ENCODE measurements at regions not wholly inside any gene's neighbourhood (a gene's known extent, or its start where the extent isn't known, plus 50 kb on each side); places are given as distances from the start of the nearest gene placed in this dataset.
A peak's percentile ranks its signal among the peaks of the same experiment; 100 is the strongest.

GRCh38 chr7:36029853-36030515 lies 123.1 kb upstream of the EEPD1 start:
- POLR2A ChIA-PET = no interaction called here
- CTCF ChIA-PET = interaction anchor here (0.9 to 1.7 kb wide), 5 partner anchors 14 to 289 kb away, joined by 3 to 4 read pairs (median 3); partner anchors contain the start of gene SEPTIN7
- Histone ChIP-seq H3K27me3 (ENCODE audit: insufficient read depth) (no peaks in the 10 kb centered on the region), H3K4me1 (ENCODE audit: control insufficient read depth in 1 of 2, insufficient read depth in 2 of 2, low read depth in 1 of 2, low read length in 1 of 2) (peaks cover 0 to 11% of the 10 kb centered on the region in 2 experiments; a peak in 3 of 4 replicates), H3F3A (replicated peaks; ENCODE audit: insufficient read depth) (peaks cover 13% of the 10 kb centered on the region), H3K36me3 (replicated peaks in 1 of 2; ENCODE audit: control insufficient read depth in 1 of 2, insufficient read depth in 2 of 2, low read length in 1 of 2) (no peaks in the 10 kb centered on the region), H4K20me1 (ENCODE audit: insufficient read depth) (no peaks in the 10 kb centered on the region), H2AFZ (ENCODE audit: low read depth) (no peak overlapping the region), H3K79me2 (ENCODE audit: insufficient read depth) (no peaks in the 10 kb centered on the region), H3K27ac (ENCODE audit: low read depth in 2 of 2, low read length in 1 of 2) (no peak overlapping the region), H3K9me2 (no peaks in the 10 kb centered on the region), H3K4me2 (no peak overlapping the region), H3K9me3 (no peaks in the 10 kb centered on the region), H3K9ac (no peak overlapping the region), H3K4me3 (ENCODE audit: low read depth in 2 of 2, low read length in 1 of 2) (no peak overlapping the region)
- DNase-seq = no peak
- TF ChIP-seq NFIC (IDR thresholded peaks at IDR 0.05; ENCODE audit: borderline replicate concordance) (no peak), RXRA (IDR thresholded peaks at IDR 0.05; ENCODE audit: borderline replicate concordance, low read depth) (no peak), CHD2 (IDR thresholded peaks at IDR 0.05; ENCODE audit: low read length, partially characterized antibody) (no peak), EP300 (IDR thresholded peaks at IDR 0.05; ENCODE audit: borderline replicate concordance in 1 of 2, low read depth in 1 of 2, low read length in 1 of 2) (no peak), CTCF (IDR thresholded peaks at IDR 0.05) (no peak), GATA2 (CRISPR knock-in tag; IDR thresholded peaks at IDR 0.05) (no peak), FOXJ3 (CRISPR knock-in tag; IDR thresholded peaks at IDR 0.05) (no peak), FOSL2 (IDR thresholded peaks at IDR 0.05; ENCODE audit: borderline replicate concordance, low read depth) (no peak)
- WGBS (ENCODE audit: low lambda C conversion rate) = 80% methylated on average over 3 of the region's 3 CpGs

- H3K4me3 ChIP-seq (ENCODE audit: low read depth in 2 of 2, low read length in 1 of 2) = no peak overlapping the region
- H3K9me3 ChIP-seq = no peaks in the 10 kb centered on the region
- ChIA-PET CTCF (interaction anchor here (1.1 to 1.5 kb wide), 3 partner anchors 47 to 259 kb away, joined by 3 to 4 read pairs (median 3); no protein-coding TSS in a partner anchor), POLR2A (no interaction called here)
- WGBS (ENCODE audit: low lambda C conversion rate) = 63% methylated on average over 5 of the region's 5 CpGs
- H3K4me2 ChIP-seq = peak overlapping the region; percentile 21
- H3F3A ChIP-seq (replicated peaks; ENCODE audit: insufficient read depth) = peaks cover 22% of the 10 kb centered on the region
- no peaks in the 10 kb centered on the region for H3K36me3 ChIP-seq (replicated peaks in 1 of 2; ENCODE audit: control insufficient read depth in 1 of 2, insufficient read depth in 2 of 2, low read length in 1 of 2)
- H2AFZ ChIP-seq (ENCODE audit: low read depth) = no peak overlapping the region
- peak overlapping the region in 1 of 2 experiments; percentile 1; a peak in 1 of 4 replicates for H3K27ac ChIP-seq (ENCODE audit: low read depth in 2 of 2, low read length in 1 of 2)
- H3K9me2 ChIP-seq = no peaks in the 10 kb centered on the region
- H3K79me2 ChIP-seq (ENCODE audit: insufficient read depth) = no peaks in the 10 kb centered on the region
- TF ChIP-seq TEAD4 (IDR thresholded peaks at IDR 0.05; ENCODE audit: borderline replicate concordance, insufficient read depth) (peak; percentile 79), SIN3A (IDR thresholded peaks at IDR 0.05; ENCODE audit: borderline replicate concordance, low read depth, low read length) (0 out of 2 replicates have a peak, but pooled peaks have one; percentile 44), RCOR1 (IDR thresholded peaks at IDR 0.05; ENCODE audit: low read length) (no peak), FOSL2 (IDR thresholded peaks at IDR 0.05; ENCODE audit: borderline replicate concordance, low read depth) (peak; percentile 72; the same call in 1 of the 2 replicates), JUND (IDR thresholded peaks at IDR 0.05) (peak; percentile 70; the same call in 1 of the 2 replicates), NFIC (IDR thresholded peaks at IDR 0.05; ENCODE audit: borderline replicate concordance) (peak; percentile 79), POLR2AphosphoS5 (IDR thresholded peaks at IDR 0.05; ENCODE audit: low read depth, low read length) (no peak; the same call in 1 of the 2 replicates), PBX3 (IDR thresholded peaks at IDR 0.05) (peak; percentile 79), TCF12 (IDR thresholded peaks at IDR 0.05) (peak; percentile 83)
- no peaks in the 10 kb centered on the region for H4K20me1 ChIP-seq (ENCODE audit: insufficient read depth)
- no peak overlapping the region for H3K9ac ChIP-seq
- no peak for DNase-seq
- H3K4me1 ChIP-seq (ENCODE audit: control insufficient read depth in 1 of 2, insufficient read depth in 2 of 2, low read depth in 1 of 2, low read length in 1 of 2) = peaks cover 13 to 23% of the 10 kb centered on the region in 2 experiments
- H3K27me3 ChIP-seq (ENCODE audit: insufficient read depth) = no peaks in the 10 kb centered on the region
Measured at GRCh38 chr7:36032361-36032818, 120.7 kb upstream of the EEPD1 start.

All from SK-N-SH (cell line).